Sigmoid colon (tissue), 6 donors: ENCODE measurements at regions not wholly inside any gene's neighbourhood (a gene's known extent, or its start where the extent isn't known, plus 50 kb on each side); places are given as distances from the start of the nearest gene placed in this dataset.

Source experiments
- DNase-seq: peaks from one replicate; pipeline ENCODE4 v3.0.0-alpha.2; 2019
- H3K27ac ChIP-seq, 4 donors: fragments of 200-600 bp; sonication (generic); one replicate each; pipeline ENCODE4 v1.5.1; 2016 to 2019; ENCODE audit warnings: mild to moderate bottlenecking in 1 of 4
- H3K27me3 ChIP-seq, 3 donors: fragments of 200-600 bp; sonication (generic); one replicate each; pipeline ENCODE4 v1.5.1; 2019; ENCODE audit warnings: mild to moderate bottlenecking in 1 of 3
- H3K36me3 ChIP-seq, 4 donors: fragments of 200-600 bp; sonication (generic); one replicate each; pipeline ENCODE4 v1.5.1; 2016 to 2019
- H3K4me1 ChIP-seq, 4 donors: fragments of 200-600 bp; sonication (generic); one replicate each; pipeline ENCODE4 v1.5.1; 2017 to 2019
- H3K4me3 ChIP-seq, 4 donors: fragments of 200-600 bp; sonication (generic); one replicate each; pipeline ENCODE4 v1.5.1; 2017 to 2019; ENCODE audit warnings: mild to moderate bottlenecking in 2 of 4, moderate library complexity in 1 of 4
- H3K9me3 ChIP-seq, 4 donors: fragments of 200-600 bp in 3 of 4; sonication (generic) in 3 of 4; one replicate each; pipeline versions ENCODE4 v1.5.1 to v1.6.1; 2013 to 2019
- CTCF ChIP-seq, 4 experiments: fragments of 450-650 bp in 3 of 4; fragments of 200-600 bp in 1 of 4; IDR thresholded peaks; one replicate each; pipeline ENCODE4 v1.5.1; 2016 to 2019; ENCODE audit warnings: antibody characterized with exemption in 4 of 4, mild to moderate bottlenecking in 3 of 4, moderate library complexity in 2 of 4
- EP300 ChIP-seq, 4 donors: sonication (generic); formaldehyde crosslinking; IDR thresholded peaks; one replicate each; pipeline ENCODE4 v1.6.1; 2017; ENCODE audit warnings: antibody characterized with exemption in 4 of 4
- POLR2A ChIP-seq, 2 donors: fragments of 450-650 bp; IDR thresholded peaks; one replicate each; pipeline ENCODE4 v1.6.1; 2016; ENCODE audit warnings: antibody characterized with exemption in 2 of 2, mild to moderate bottlenecking in 2 of 2, moderate library complexity in 2 of 2
- POLR2AphosphoS5 ChIP-seq, 4 donors: sonication (generic); formaldehyde crosslinking; IDR thresholded peaks; one replicate each; pipeline ENCODE4 v1.6.1; 2017; ENCODE audit warnings: antibody characterized with exemption in 4 of 4
- WGBS, 2 donors: extraction: QIAGEN DNeasy Blood & Tissue Kit; methylation state at CpG; one replicate each; pipeline ENCODE4 v1.1.7; 2013; 5-methylcytosine and 5-hydroxymethylcytosine counted together
- intact Hi-C: fragments of 100-400 bp; cut with DNase I; formaldehyde crosslinking; loops from one replicate; pipeline ENCODE4 v1.15.1; 2023
- donor health status: healthy with polysubstance abuse.
- donor health status: healthy.

- DNase-seq = no peak
- TF ChIP-seq EP300 (IDR thresholded peaks at IDR 0.05) (no peak), POLR2A (IDR thresholded peaks at IDR 0.05) (no peak), CTCF (IDR thresholded peaks at IDR 0.05) (no peak), POLR2AphosphoS5 (IDR thresholded peaks at IDR 0.05) (no peak)
- Histone ChIP-seq H3K27ac (no peak overlapping the region), H3K36me3 (no peaks in the 10 kb centered on the region), H3K4me1 (peaks cover 0 to 8% (median 4%) of the 10 kb centered on the region in 4 donors), H3K9me3 (peaks cover 0 to 5% (median 0%) of the 10 kb centered on the region in 4 donors), H3K27me3 (no peaks in the 10 kb centered on the region), H3K4me3 (no peak overlapping the region)
- 74 to 75% methylated on average over 4 of the region's 4 CpGs for WGBS, 2 donors
- intact Hi-C loops = no loop called here
Observed at GRCh38 chr12:77613411-77613810, 217.3 kb upstream of the NAV3 start.

- 63 to 73% methylated on average over 2 of the region's 2 CpGs for WGBS, 2 donors
- no peak overlapping the region for H3K27ac ChIP-seq
- peaks cover 0 to 14% (median 7%) of the 10 kb centered on the region in 4 donors for H3K4me1 ChIP-seq
- H3K4me3 ChIP-seq = no peak overlapping the region
- H3K36me3 ChIP-seq = no peaks in the 10 kb centered on the region
- intact Hi-C loops = no loop called here
- H3K27me3 ChIP-seq = no peaks in the 10 kb centered on the region
- no peak for DNase-seq
- no peaks in the 10 kb centered on the region for H3K9me3 ChIP-seq
- TF ChIP-seq CTCF (IDR thresholded peaks at IDR 0.05) = no peak
- TF ChIP-seq POLR2AphosphoS5 (IDR thresholded peaks at IDR 0.05) = no peak
- TF ChIP-seq EP300 (IDR thresholded peaks at IDR 0.05) = no peak
- no peak for TF ChIP-seq POLR2A (IDR thresholded peaks at IDR 0.05)
Observed at GRCh38 chr12:77610446-77610845, 220.2 kb upstream of the NAV3 start.

- 78 to 87% methylated on average over 2 of the region's 2 CpGs for WGBS, 2 donors
- Histone ChIP-seq H3K9me3 (no peaks in the 10 kb centered on the region), H3K4me1 (peaks cover 0 to 14% (median 7%) of the 10 kb centered on the region in 4 donors), H3K27me3 (no peaks in the 10 kb centered on the region), H3K4me3 (no peak overlapping the region), H3K36me3 (no peaks in the 10 kb centered on the region), H3K27ac (no peak overlapping the region)
- TF ChIP-seq EP300 (IDR thresholded peaks at IDR 0.05) (no peak), POLR2AphosphoS5 (IDR thresholded peaks at IDR 0.05) (no peak), POLR2A (IDR thresholded peaks at IDR 0.05) (no peak)
- DNase-seq = no peak
- intact Hi-C loops = no loop called here
Observed at GRCh38 chr12:77609016-77609415, 221.7 kb upstream of the NAV3 start.

- no peak overlapping the region for H3K27ac ChIP-seq
- TF ChIP-seq POLR2AphosphoS5 (IDR thresholded peaks at IDR 0.05) (no peak), CTCF (IDR thresholded peaks at IDR 0.05) (no peak)
- H3K4me1 ChIP-seq = peaks cover 0 to 14% (median 7%) of the 10 kb centered on the region in 4 donors
- H3K36me3 ChIP-seq = no peaks in the 10 kb centered on the region
- intact Hi-C loops = no loop called here
- no peak for DNase-seq
- no peaks in the 10 kb centered on the region for H3K27me3 ChIP-seq
- no peaks in the 10 kb centered on the region for H3K9me3 ChIP-seq
- H3K4me3 ChIP-seq = no peak overlapping the region
Observed at GRCh38 chr12:77608271-77608824, 222.3 kb upstream of the NAV3 start.

GRCh38 chr12:77606348-77606747 lies 224.3 kb upstream of the NAV3 start:
- DNase-seq = no peak
- Histone ChIP-seq H3K27ac (no peak overlapping the region), H3K9me3 (no peaks in the 10 kb centered on the region), H3K36me3 (no peaks in the 10 kb centered on the region), H3K27me3 (no peaks in the 10 kb centered on the region), H3K4me3 (no peak overlapping the region), H3K4me1 (peaks cover 0 to 14% (median 7%) of the 10 kb centered on the region in 4 donors)
- no peak for TF ChIP-seq CTCF (IDR thresholded peaks at IDR 0.05)
- intact Hi-C loops = no loop called here
